DOHH2 (cell line): ENCODE measurements at regions not wholly inside any gene's neighbourhood (a gene's known extent, or its start where the extent isn't known, plus 50 kb on each side); places are given as distances from the start of the nearest gene placed in this dataset.

Experiments used
- H3F3A ChIP-seq: fragments of 200-600 bp; sonication (generic), shearing (Covaris generic); 2 replicates; pipeline ENCODE4 v1.6.0; 2016; ENCODE audit warnings: antibody characterized with exemption, mild to moderate bottlenecking; ENCODE audit not compliant: control insufficient read depth, insufficient read depth
- H3K27ac ChIP-seq: fragments of 200-600 bp; sonication (generic); 2 replicates; pipeline ENCODE4 v1.5.1; 2014; ENCODE audit warnings: low read depth, mild to moderate bottlenecking, low read length, moderate library complexity
- H3K27me3 ChIP-seq: fragments of 200-600 bp; sonication (generic); 2 replicates; pipeline ENCODE4 v1.6.1; 2014; ENCODE audit warnings: mild to moderate bottlenecking, low read length, mixed read lengths; ENCODE audit not compliant: control insufficient read depth
- H3K36me3 ChIP-seq: fragments of 200-600 bp; sonication (generic); 2 replicates; pipeline ENCODE4 v1.6.1; 2014; ENCODE audit warnings: mild to moderate bottlenecking, low read length, moderate library complexity, mixed read lengths; ENCODE audit not compliant: control insufficient read depth
- H3K4me1 ChIP-seq: fragments of 200-600 bp; sonication (generic); 2 replicates; pipeline ENCODE4 v1.6.1; 2014; ENCODE audit warnings: mild to moderate bottlenecking, low read length, mixed read lengths; ENCODE audit not compliant: control insufficient read depth
- H3K4me2 ChIP-seq: fragments of 200-600 bp; sonication (generic); 2 replicates; pipeline ENCODE4 v1.6.0; 2014; ENCODE audit warnings: mild to moderate bottlenecking, low read length, moderate library complexity
- H3K4me3 ChIP-seq: fragments of 200-600 bp; sonication (generic); 2 replicates; pipeline ENCODE4 v1.5.1; 2014; ENCODE audit warnings: mild to moderate bottlenecking, low read length, mixed read lengths
- H3K79me2 ChIP-seq: fragments of 200-600 bp; sonication (generic); 2 replicates; pipeline ENCODE4 v1.6.1; 2014; ENCODE audit warnings: mild to moderate bottlenecking, low read length, mixed read lengths; ENCODE audit not compliant: control insufficient read depth
- H3K9me2 ChIP-seq: fragments of 200-600 bp; sonication (generic); replicated peaks from 2 replicates; pipeline ENCODE4 v1.6.1; 2014; ENCODE audit warnings: mild to moderate bottlenecking, low read length, mixed read lengths; ENCODE audit not compliant: control insufficient read depth
- H3K9me3 ChIP-seq: fragments of 200-600 bp; sonication (generic); 2 replicates; pipeline ENCODE4 v1.6.1; 2014; ENCODE audit warnings: antibody characterized with exemption, low read length, mixed read lengths; ENCODE audit not compliant: control insufficient read depth, insufficient read depth
- H4K20me1 ChIP-seq: fragments of 200-600 bp; sonication (generic); 2 replicates; pipeline ENCODE4 v1.6.0; 2014; ENCODE audit warnings: low read depth, mild to moderate bottlenecking, antibody characterized with exemption, low read length, moderate library complexity; ENCODE audit not compliant: control insufficient read depth, insufficient read depth
- EZH2phosphoT487 ChIP-seq: fragments of 200-600 bp; sonication (generic); IDR thresholded peaks from 2 replicates; pipeline ENCODE4 v1.6.1; 2017; ENCODE audit warnings: borderline replicate concordance, mild to moderate bottlenecking, antibody characterized with exemption, low read length, moderate library complexity, mixed read lengths
- TF ChIP-seq, protein P1 (sequence below): fragments of 200-600 bp; sonication (generic); IDR thresholded peaks from one replicate; pipeline ENCODE4 v1.5.1; 2014; ENCODE audit warnings: antibody characterized with exemption, mild to moderate bottlenecking, low read depth, low read length; ENCODE audit not compliant: poor library complexity, severe bottlenecking

DNA sequence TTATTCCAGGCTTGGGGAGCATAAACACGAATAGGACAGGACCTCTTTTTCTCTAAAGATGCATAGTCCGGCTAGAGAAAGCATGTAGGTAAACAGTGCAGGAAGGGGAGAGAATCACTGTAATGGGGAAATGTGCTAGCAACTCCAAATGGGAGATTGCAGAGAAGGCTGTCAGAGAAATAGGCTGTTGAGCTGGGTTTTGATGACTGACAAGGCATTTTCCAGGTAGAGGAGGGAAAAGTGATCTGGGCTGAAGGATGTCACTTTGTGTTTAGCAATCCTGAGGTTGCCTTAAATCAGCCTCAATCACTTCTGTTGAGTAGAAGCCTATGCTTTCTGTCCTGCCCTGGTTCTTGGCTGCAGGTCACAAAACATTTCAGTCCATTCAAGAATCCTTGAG is 242.0 kb upstream of the MEIS1 start:
- Histone ChIP-seq H4K20me1 (no peaks in the 10 kb centered on the region), H3K4me3 (no peak overlapping the region), H3K27me3 (no peaks in the 10 kb centered on the region), H3K9me2 (no peaks in the 10 kb centered on the region), H3K79me2 (no peaks in the 10 kb centered on the region), H3K27ac (no peak overlapping the region), H3K4me2 (no peak overlapping the region), H3K9me3 (no peaks in the 10 kb centered on the region), H3F3A (no peaks in the 10 kb centered on the region), H3K4me1 (no peaks in the 10 kb centered on the region), H3K36me3 (no peaks in the 10 kb centered on the region)
- TF ChIP-seq, protein P1, sequence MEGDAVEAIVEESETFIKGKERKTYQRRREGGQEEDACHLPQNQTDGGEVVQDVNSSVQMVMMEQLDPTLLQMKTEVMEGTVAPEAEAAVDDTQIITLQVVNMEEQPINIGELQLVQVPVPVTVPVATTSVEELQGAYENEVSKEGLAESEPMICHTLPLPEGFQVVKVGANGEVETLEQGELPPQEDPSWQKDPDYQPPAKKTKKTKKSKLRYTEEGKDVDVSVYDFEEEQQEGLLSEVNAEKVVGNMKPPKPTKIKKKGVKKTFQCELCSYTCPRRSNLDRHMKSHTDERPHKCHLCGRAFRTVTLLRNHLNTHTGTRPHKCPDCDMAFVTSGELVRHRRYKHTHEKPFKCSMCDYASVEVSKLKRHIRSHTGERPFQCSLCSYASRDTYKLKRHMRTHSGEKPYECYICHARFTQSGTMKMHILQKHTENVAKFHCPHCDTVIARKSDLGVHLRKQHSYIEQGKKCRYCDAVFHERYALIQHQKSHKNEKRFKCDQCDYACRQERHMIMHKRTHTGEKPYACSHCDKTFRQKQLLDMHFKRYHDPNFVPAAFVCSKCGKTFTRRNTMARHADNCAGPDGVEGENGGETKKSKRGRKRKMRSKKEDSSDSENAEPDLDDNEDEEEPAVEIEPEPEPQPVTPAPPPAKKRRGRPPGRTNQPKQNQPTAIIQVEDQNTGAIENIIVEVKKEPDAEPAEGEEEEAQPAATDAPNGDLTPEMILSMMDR = no peak
- TF ChIP-seq EZH2phosphoT487 = no peak

DNA sequence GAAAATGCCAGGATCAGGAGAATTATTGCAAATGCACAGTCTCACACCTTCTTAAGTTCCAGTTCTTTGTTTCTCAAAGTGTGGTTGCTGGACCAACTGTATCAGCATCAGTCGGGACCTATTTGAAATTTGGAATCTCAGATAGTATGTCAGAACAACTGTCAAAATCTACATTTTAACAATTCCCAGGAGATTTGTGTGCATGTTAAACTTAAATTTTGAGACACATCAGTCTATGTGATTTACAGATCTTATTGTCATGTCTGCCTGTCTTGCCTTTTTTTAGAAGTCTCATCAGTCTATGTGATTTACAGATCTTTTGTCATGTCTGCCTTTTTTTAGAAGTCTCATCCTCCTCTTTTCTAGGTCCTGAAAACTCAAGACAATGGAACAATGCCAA is 243.6 kb upstream of the MEIS1 start:
- H4K20me1 ChIP-seq = no peaks in the 10 kb centered on the region
- no peaks in the 10 kb centered on the region for H3K79me2 ChIP-seq
- no peaks in the 10 kb centered on the region for H3K9me2 ChIP-seq
- H3F3A ChIP-seq = no peaks in the 10 kb centered on the region
- no peaks in the 10 kb centered on the region for H3K9me3 ChIP-seq
- no peaks in the 10 kb centered on the region for H3K4me1 ChIP-seq
- H3K4me3 ChIP-seq = no peak overlapping the region
- TF ChIP-seq EZH2phosphoT487 = no peak
- TF ChIP-seq, protein P1 = no peak
- no peak overlapping the region for H3K4me2 ChIP-seq
- no peaks in the 10 kb centered on the region for H3K27me3 ChIP-seq
- H3K36me3 ChIP-seq = no peaks in the 10 kb centered on the region
- H3K27ac ChIP-seq = no peak overlapping the region

DNA sequence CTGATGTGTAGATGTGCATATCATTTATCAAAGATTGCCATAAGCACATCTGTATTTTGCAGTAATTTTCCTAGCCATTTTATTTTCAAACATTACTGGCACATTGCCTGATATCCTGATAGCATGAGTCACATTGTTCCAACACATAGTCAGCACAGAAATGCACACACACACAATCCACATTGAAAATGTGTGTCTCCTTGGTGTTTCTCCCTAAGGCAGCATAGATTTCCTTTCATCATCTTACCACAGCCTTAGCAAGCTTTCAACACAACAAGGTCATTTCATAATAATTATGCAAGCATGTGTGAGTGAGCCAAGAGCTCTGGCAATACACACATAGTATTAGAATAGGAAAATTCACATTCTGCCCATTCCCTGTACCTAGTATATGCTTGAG is 245.4 kb upstream of the MEIS1 start:
- Histone ChIP-seq H3K27me3 (no peaks in the 10 kb centered on the region), H3F3A (no peaks in the 10 kb centered on the region), H3K9me2 (no peaks in the 10 kb centered on the region), H3K79me2 (no peaks in the 10 kb centered on the region), H3K4me1 (no peaks in the 10 kb centered on the region), H4K20me1 (no peaks in the 10 kb centered on the region), H3K4me3 (no peak overlapping the region), H3K9me3 (no peaks in the 10 kb centered on the region), H3K36me3 (no peaks in the 10 kb centered on the region), H3K27ac (no peak overlapping the region), H3K4me2 (no peak overlapping the region)
- TF ChIP-seq, protein P1 = no peak
- no peak for TF ChIP-seq EZH2phosphoT487

DNA sequence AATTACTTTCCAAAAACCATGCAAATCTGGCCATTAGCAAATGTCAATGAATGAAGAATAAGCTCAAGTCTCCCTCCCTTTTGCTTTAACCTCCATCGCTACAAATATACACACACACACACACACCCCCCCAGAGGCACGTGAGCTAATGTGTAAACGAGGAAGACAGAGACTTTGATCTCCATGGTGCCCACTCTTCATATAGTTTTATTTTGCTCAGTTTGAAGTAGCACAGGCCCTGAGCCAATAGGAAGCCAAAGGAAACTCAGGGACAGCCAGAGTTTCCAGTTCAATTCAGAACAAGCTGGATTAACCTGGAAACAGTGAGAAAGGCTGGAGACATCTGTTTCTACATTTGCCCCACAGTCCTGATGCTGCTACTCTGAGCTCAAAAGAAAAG is 248.4 kb upstream of the MEIS1 start:
- Histone ChIP-seq H3K27ac (no peak overlapping the region), H3F3A (no peaks in the 10 kb centered on the region), H3K27me3 (no peaks in the 10 kb centered on the region), H3K4me1 (no peaks in the 10 kb centered on the region), H3K4me2 (no peak overlapping the region), H3K79me2 (no peaks in the 10 kb centered on the region), H3K36me3 (no peaks in the 10 kb centered on the region), H4K20me1 (no peaks in the 10 kb centered on the region), H3K9me2 (no peaks in the 10 kb centered on the region), H3K4me3 (no peak overlapping the region), H3K9me3 (no peaks in the 10 kb centered on the region)
- no peak for TF ChIP-seq EZH2phosphoT487
- TF ChIP-seq, protein P1 = no peak
